Ectodermal cell (in vitro differentiated cells): ENCODE measurements at regions not wholly inside any gene's neighbourhood (a gene's known extent, or its start where the extent isn't known, plus 50 kb on each side); places are given as distances from the start of the nearest gene placed in this dataset.

Experiments
- H3K27ac ChIP-seq: 2 replicates; pipeline ENCODE4 v1.7.0; 2013; ENCODE audit warnings: mild to moderate bottlenecking, low read depth, low read length; ENCODE audit not compliant: insufficient read depth, poor library complexity, severe bottlenecking
- H3K27me3 ChIP-seq: 2 replicates; pipeline ENCODE4 v1.7.0; 2013; ENCODE audit warnings: mild to moderate bottlenecking, low read length; ENCODE audit not compliant: insufficient read depth, control insufficient read depth, poor library complexity, severe bottlenecking
- H3K36me3 ChIP-seq: one replicate; pipeline ENCODE4 v1.7.0; 2013; ENCODE audit warnings: low read length; ENCODE audit not compliant: control insufficient read depth, insufficient read depth
- H3K4me1 ChIP-seq: one replicate; pipeline ENCODE4 v1.7.0; 2013; ENCODE audit warnings: low read length; ENCODE audit not compliant: control insufficient read depth, insufficient read depth
- H3K4me3 ChIP-seq: 2 replicates; pipeline ENCODE4 v1.7.0; 2013; ENCODE audit warnings: low read depth, low read length, control low read depth; ENCODE audit not compliant: insufficient read depth
- H3K9me3 ChIP-seq: 2 replicates; pipeline ENCODE4 v1.7.0; 2013; ENCODE audit warnings: mild to moderate bottlenecking, low read length, moderate library complexity; ENCODE audit not compliant: control insufficient read depth
- WGBS, 2 experiments: methylation state at CpG; one replicate each; pipeline ENCODE4 v1.1.7; 2013; ENCODE audit warnings: missing lambda C conversion rate in 2 of 2; 5-methylcytosine and 5-hydroxymethylcytosine counted together

DNA sequence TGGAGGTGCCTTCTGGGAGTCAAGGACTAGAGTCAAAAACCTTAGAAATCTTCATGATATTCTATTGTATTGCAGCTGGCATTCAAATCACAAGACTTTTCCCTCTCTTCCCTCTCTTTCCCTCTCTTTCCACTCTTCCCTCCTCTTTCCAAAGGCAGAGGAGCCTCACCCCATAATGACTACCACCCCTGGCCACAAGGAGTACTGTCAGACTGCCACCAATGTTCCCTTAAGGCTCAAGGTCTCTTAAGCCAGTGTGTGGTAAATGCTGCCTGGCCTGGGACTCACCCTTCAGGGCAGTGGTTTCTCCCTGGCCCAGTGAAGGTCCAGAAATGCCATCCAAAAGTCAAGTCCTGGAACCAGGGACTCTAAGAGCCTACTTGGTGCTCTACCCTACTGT is 605.9 kb upstream of the PKDCC start:
- H3K4me3 ChIP-seq, result no peak overlapping the region
- H3K27ac ChIP-seq, result no peak overlapping the region
- no peaks in the 10 kb centered on the region for H3K36me3 ChIP-seq
- H3K4me1 ChIP-seq, result no peaks in the 10 kb centered on the region
- H3K27me3 ChIP-seq, result no peaks in the 10 kb centered on the region
- H3K9me3 ChIP-seq, result no peaks in the 10 kb centered on the region

DNA sequence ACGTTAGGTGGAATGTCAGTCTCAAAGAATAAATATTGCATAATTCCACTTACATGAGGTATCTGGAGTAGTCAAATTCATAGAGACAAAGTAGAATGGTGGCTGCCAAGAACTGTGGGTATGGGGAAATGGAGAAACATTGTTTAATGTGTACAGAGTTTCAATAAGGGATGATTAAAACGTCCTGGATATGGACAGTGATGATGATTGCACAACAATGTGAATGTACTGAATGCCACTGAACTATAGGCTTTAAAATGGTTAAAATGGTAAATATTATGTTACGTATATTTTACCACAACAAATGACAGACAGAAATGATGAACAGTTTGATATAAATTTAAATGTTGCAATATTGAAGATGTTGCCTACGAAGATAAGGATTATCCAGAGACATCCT is 602.0 kb upstream of the PKDCC start:
- no peaks in the 10 kb centered on the region for H3K4me1 ChIP-seq
- whole genome bisulfite sequencing, 2 experiments, result 82 to 83% methylated on average over 4 of the region's 4 CpGs
- H3K4me3 ChIP-seq, result no peak overlapping the region
- H3K27ac ChIP-seq, result no peak overlapping the region
- no peaks in the 10 kb centered on the region for H3K27me3 ChIP-seq
- H3K36me3 ChIP-seq, result no peaks in the 10 kb centered on the region
- no peaks in the 10 kb centered on the region for H3K9me3 ChIP-seq

DNA sequence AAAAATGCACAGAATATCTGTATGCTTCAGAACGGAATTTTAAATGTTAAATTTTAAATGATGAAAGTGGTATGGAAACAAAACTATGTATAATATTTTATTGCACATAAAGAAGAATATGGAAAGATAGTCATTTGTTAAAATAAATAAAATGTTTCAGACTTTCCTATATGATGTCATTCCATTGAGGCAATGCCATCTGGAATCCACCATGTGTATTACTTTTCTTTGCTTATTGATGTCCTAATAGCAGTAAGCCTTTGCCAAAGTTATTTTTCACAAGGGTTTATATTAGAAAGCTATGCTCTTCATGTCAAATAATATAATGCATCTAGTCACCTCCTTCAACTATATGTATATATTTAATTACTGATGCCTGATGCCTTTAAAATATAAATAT is 601.6 kb upstream of the PKDCC start:
- H3K27ac ChIP-seq, result no peak overlapping the region
- WGBS, 2 experiments, result 100% methylated on average over 1 of the region's 1 CpG; no CpG with 5 or more reads in 1 of the 2 experiments

DNA sequence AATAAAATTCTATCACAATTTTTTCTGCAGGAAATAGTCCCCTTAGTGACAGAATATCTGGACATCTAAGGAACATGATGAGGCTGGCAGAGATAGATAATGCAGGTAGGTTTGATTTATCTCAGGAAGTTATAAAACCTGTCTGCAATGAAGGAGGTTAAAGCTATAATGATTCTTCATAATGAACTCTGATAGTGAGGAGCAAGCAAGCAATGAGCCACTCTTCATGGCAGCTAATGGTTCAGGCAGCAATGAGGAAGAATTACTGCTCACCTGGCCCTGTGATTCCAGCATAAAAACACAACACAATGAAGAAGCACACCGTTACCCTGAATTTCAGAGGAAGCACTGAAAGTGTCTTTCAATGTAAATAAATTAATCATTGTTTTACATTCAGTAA is 599.6 kb upstream of the PKDCC start:
- H3K4me3 ChIP-seq, result no peak overlapping the region
- WGBS, 2 experiments, result 80 to 85% methylated on average over 1 of the region's 1 CpG

More for the DNA sequence above, 601.6 kb upstream of the PKDCC start:
- Histone ChIP-seq H3K4me3 (no peak overlapping the region), H3K4me1 (no peaks in the 10 kb centered on the region), H3K9me3 (no peaks in the 10 kb centered on the region), H3K27me3 (no peaks in the 10 kb centered on the region), H3K36me3 (no peaks in the 10 kb centered on the region)

GRCh38 chr2:41457026-41457425 is 590.8 kb upstream of the PKDCC start:
- no peak overlapping the region for H3K27ac ChIP-seq
- 94% methylated on average over 3 of the region's 3 CpGs for WGBS, 2 experiments
- H3K9me3 ChIP-seq, result no peaks in the 10 kb centered on the region
- no peaks in the 10 kb centered on the region for H3K4me1 ChIP-seq
- H3K4me3 ChIP-seq, result no peak overlapping the region
- no peaks in the 10 kb centered on the region for H3K36me3 ChIP-seq
- no peaks in the 10 kb centered on the region for H3K27me3 ChIP-seq

More for the DNA sequence above, 599.6 kb upstream of the PKDCC start:
- Histone ChIP-seq H3K36me3 (no peaks in the 10 kb centered on the region), H3K27me3 (no peaks in the 10 kb centered on the region), H3K9me3 (no peaks in the 10 kb centered on the region), H3K27ac (no peak overlapping the region), H3K4me1 (no peaks in the 10 kb centered on the region)

DNA sequence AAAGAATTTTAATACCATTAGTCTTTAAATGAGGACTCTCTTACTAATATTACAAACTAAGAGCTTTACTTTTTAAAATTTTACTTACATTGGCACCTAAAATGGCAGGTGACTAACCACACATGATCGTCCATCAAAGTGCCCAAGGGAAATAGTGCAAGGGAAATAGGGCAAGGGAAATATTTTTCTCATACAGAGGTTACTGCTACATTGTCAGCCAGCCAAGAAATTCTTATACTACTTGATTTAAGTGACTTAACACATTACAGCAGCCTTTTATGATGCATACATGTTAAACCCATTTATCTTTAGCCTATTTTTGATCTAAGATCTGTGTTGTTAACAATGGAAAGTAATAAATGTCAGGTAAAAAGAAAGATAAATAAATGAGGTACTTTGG is 587.2 kb upstream of the PKDCC start:
- no peaks in the 10 kb centered on the region for H3K36me3 ChIP-seq
- H3K4me3 ChIP-seq, result no peak overlapping the region
- H3K27me3 ChIP-seq, result no peaks in the 10 kb centered on the region
- WGBS, 2 experiments, result 92 to 100% methylated on average over 1 of the region's 1 CpG
- H3K9me3 ChIP-seq, result no peaks in the 10 kb centered on the region
- H3K4me1 ChIP-seq, result no peaks in the 10 kb centered on the region
- H3K27ac ChIP-seq, result no peak overlapping the region

DNA sequence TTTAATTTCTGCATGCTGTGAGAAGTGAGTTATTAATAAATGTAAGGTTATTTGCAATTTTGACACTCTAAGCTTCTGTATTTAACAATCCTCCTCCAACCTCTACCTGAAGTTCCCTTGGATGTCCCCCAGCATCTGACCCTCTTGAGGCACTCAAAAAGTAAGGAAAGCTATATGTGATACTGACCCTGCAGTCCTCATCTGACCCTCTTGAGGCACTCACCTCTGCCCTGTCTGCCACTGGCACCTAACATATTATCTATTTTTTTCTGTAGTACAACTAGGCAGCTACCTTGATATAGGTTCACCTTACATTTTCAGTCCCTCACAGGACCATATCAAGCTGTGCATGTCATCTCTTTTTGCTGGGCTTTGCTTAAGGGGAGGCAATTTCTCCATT is 583.4 kb upstream of the PKDCC start:
- H3K4me3 ChIP-seq, result no peak overlapping the region
- no peaks in the 10 kb centered on the region for H3K9me3 ChIP-seq
- no peaks in the 10 kb centered on the region for H3K36me3 ChIP-seq
- H3K4me1 ChIP-seq, result no peaks in the 10 kb centered on the region
- no peaks in the 10 kb centered on the region for H3K27me3 ChIP-seq
- H3K27ac ChIP-seq, result no peak overlapping the region

GRCh38 chr2:41475959-41476358 is 571.9 kb upstream of the PKDCC start:
- Histone ChIP-seq H3K4me1 (no peaks in the 10 kb centered on the region), H3K27ac (no peak overlapping the region), H3K27me3 (no peaks in the 10 kb centered on the region), H3K4me3 (no peak overlapping the region), H3K36me3 (no peaks in the 10 kb centered on the region), H3K9me3 (no peaks in the 10 kb centered on the region)
- 93 to 95% methylated on average over 3 of the region's 3 CpGs for WGBS, 2 experiments

DNA sequence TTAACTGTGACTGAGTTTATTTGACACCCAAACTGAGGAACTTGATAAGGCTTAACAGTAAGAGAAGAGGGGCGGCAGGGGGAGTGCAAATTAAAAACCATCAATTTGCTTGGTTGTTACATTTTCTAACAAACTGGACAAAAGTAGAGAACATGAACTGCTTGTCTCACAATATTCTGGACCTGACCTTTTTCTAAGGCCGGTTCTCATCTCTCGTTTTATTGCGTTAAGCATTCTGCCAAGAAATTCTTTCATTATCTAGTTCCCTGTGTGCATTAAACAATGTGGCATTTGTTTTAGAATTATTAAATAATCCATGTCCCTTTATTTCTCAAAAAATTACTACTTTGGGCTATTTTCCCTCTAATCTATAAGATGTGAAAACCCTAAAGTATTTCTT is 565.2 kb upstream of the PKDCC start:
- H3K4me3 ChIP-seq, result no peak overlapping the region
- no peaks in the 10 kb centered on the region for H3K36me3 ChIP-seq
- WGBS, 2 experiments, result 87 to 94% methylated on average over 4 of the region's 4 CpGs
- no peaks in the 10 kb centered on the region for H3K9me3 ChIP-seq
- no peak overlapping the region for H3K27ac ChIP-seq
- no peaks in the 10 kb centered on the region for H3K4me1 ChIP-seq
- no peaks in the 10 kb centered on the region for H3K27me3 ChIP-seq

DNA sequence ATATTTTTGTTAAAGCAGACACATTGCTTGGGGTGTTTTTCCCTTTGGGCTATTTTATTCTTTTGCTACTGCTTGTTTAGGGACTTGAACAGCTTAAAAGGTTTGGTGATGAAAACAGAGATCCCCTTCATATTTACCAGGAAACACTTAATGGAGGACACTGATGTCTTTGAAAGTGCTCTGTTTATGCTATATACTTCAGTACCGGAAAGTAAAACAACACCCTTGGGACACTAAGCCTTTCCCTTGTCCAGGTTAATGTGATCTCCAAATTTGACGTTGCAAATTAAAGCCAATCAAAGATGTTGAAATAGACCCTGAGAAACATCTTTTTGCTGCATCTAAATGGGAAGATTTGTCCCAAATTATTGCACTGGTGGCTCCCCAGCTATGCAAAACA is 564.6 kb upstream of the PKDCC start:
- 89 to 98% methylated on average over 2 of the region's 2 CpGs for WGBS, 2 experiments

More for the DNA sequence above, 564.6 kb upstream of the PKDCC start:
- Histone ChIP-seq H3K36me3 (no peaks in the 10 kb centered on the region), H3K4me3 (no peak overlapping the region), H3K27me3 (no peaks in the 10 kb centered on the region), H3K27ac (no peak overlapping the region), H3K9me3 (no peaks in the 10 kb centered on the region), H3K4me1 (no peaks in the 10 kb centered on the region)
